ENCODE measurements at regions not wholly inside any gene's neighbourhood (a gene's known extent, or its start where the extent isn't known, plus 50 kb on each side); places are given as distances from the start of the nearest gene placed in this dataset.

GRCh38 chr5:2170761-2171160, 288.0 kb upstream of the IRX4 start:
- DNase-seq (ENCODE audit: low read depth, low spot score): no peak

GRCh38 chr5:2169850-2170760, 287.4 kb upstream of the IRX4 start:
- no peak for DNase-seq (ENCODE audit: low read depth, low spot score)

- DNase-seq (ENCODE audit: low read depth, low spot score): no peak
These were observed 286.7 kb upstream of the IRX4 start for GRCh38 chr5:2169430-2169808.

DNA sequence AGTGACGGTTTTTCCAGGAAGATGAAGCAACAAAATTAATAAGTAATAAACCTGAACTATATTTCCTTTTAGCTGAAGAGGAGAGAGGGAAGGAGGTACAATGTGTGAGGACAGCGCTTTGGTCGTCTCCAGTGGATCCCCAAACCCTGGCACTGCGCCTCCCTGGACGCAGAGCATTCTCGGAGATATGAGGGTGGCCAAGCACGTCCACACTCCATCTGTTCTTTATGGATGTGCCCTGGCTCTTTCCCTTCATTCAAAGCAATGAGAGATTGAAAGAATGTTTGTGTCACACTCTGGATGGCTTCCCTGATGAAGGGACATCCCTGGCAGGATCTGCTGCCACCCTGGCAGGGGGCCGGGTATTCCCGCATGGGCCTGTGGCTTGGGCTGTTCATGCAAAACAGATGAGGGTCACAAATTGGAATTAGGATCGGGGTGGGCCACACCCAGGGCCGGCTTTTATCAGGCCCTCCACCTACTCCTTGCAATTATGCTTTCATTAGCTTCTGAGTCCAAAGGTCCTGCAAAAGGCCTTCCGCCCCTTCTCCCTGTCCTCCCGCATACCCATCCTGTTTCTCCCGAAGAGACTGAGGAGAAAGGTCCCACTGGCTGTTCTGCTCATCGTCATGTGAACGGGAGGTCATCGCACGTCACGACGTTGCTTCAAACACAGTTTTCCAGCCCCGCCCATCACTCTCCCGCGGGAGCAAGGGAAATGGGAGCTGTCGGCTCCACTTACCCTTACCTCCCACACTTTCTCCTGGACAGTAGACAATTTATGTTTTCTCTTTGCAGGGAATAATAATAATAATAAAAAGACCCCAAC, 286.1 kb upstream of the IRX4 start:
- no peak for DNase-seq (ENCODE audit: low read depth, low spot score)

- no peak for DNase-seq (ENCODE audit: low read depth, low spot score)
These were observed 284.9 kb upstream of the IRX4 start for GRCh38 chr5:2167671-2168070.

- no peak for DNase-seq (ENCODE audit: low read depth, low spot score)
These were observed 284.3 kb upstream of the IRX4 start for GRCh38 chr5:2166979-2167377.

- no peak for DNase-seq (ENCODE audit: low read depth, low spot score)
These were observed 283.7 kb upstream of the IRX4 start for GRCh38 chr5:2166306-2166978.

- DNase-seq (ENCODE audit: low read depth, low spot score): no peak
These were observed 283.0 kb upstream of the IRX4 start for GRCh38 chr5:2165615-2166305.

DNA sequence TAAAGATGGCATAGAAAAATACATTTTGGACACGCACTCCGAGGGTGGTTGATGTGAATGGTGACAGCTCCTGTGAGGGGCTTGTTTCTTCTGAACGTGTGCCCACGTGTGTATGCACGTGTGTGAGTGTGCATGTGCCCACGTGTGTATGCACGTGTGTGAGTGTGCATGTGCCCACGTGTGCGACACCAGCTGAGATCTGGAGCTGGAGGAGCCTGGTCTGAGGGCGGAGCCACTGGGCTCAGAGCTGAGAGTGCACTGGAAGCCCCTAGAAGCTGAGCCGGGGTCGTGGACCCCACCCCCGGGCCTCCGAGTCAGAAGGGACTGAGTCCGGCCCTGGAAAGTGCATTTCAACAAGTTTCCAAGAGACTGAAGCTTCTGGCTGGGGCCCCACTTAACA, 282.5 kb upstream of the IRX4 start:
- DNase-seq (ENCODE audit: low read depth, low spot score): no peak

- DNase-seq (ENCODE audit: low read depth, low spot score): no peak
These were observed 281.9 kb upstream of the IRX4 start for GRCh38 chr5:2164586-2164985.

GRCh38 chr5:2163940-2164490, 281.3 kb upstream of the IRX4 start:
- no peak for DNase-seq (ENCODE audit: low read depth, low spot score)

DNA sequence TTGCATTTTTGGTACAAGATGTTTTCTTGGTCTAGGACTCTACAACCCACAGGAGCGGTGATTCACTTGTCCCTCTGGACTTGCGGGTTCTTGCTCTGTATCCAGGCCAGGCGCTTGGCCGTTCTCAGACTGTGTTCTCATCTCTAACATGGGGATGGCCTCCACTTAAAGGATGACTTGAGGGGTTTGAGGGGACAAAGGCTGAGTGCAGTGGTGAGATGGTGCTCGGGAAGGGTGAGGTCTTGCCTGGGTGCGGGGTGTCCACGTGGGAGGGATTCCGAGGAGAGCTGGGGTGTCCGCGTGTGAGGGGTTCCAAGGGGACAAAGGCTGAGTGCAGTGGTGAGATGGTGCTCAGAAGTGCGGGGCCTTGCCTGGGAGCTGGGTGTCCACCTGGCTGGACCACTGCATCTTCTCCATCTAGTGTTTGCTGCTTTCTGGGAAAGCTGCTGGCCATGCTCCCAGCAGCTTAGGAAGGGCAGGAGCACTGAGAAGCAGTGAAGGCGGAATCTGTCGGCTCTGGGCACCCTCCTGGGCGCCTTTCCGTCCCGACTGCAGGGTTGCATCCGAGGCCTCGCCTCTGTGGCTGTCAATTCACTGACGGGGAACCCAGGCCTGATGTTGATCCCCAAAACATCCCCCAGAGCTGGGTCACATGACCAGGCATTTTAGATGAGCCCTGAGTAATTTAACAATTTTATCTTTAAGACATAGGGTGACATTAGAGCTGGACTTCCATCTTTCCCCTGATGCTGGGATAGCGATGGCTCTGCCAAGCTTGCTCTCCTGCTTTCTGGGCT, 280.5 kb upstream of the IRX4 start:
- no peak for DNase-seq (ENCODE audit: low read depth, low spot score)

DNA sequence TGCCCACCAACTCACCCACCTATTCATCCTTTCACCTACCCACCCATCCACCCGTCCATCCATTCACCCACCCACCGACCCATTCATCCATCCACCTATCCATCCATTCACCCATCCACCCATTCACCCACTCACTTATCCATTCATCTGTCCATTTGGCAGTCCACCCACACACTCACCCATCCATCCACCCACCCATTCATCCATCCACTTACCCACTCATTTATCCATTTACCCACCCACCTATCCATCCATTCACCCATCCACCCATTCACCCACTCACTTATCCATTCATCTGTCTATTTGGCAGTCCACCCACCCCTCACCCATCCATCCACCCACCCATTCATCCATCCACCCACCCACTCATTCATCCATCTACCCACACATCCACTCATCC, 278.1 kb upstream of the IRX4 start:
- DNase-seq (ENCODE audit: low read depth, low spot score): no peak

- DNase-seq (ENCODE audit: low read depth, low spot score): no peak
These were observed 276.0 kb upstream of the IRX4 start for GRCh38 chr5:2158767-2159166.

DNA sequence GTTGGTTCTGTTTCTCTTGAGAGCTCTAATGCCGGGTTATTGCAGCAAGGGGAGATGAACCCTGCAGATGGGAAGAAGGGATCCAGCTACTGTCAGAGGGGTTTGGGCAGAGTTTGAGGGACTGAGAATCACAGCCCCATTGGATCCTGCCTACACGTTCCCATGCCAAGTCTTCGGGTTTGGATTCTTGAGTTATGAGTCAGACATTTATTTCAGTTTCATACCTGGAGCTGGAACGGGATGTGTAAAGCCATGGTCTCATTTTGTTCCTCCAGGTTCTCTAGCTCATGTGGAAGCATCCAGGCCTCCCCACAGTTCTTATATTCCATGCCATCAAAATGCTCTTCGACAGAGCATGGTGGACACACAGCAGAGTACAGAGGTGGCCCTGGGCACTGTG, 275.4 kb upstream of the IRX4 start:
- DNase-seq (ENCODE audit: low read depth, low spot score): no peak

DNA sequence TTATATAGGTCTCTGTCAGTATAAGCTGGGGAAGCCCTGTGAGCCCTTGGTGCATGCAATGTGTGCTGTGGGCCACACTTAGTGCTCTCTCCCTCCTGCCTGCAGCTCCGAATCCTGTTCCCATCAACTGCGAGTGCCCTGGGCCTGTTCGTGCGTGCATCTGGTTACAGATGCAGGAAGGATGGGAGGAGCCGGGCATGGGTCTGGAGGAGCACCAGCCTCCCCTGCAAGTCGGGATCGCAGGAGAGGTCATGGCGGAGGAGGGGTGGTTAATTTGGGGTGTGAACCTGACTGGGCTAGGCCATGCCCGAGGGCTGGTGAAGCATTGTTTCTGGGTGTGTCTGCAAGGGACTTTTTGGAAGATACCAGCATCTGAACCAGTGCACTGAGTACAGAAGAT, 274.6 kb upstream of the IRX4 start:
- DNase-seq (ENCODE audit: low read depth, low spot score): no peak

DNA sequence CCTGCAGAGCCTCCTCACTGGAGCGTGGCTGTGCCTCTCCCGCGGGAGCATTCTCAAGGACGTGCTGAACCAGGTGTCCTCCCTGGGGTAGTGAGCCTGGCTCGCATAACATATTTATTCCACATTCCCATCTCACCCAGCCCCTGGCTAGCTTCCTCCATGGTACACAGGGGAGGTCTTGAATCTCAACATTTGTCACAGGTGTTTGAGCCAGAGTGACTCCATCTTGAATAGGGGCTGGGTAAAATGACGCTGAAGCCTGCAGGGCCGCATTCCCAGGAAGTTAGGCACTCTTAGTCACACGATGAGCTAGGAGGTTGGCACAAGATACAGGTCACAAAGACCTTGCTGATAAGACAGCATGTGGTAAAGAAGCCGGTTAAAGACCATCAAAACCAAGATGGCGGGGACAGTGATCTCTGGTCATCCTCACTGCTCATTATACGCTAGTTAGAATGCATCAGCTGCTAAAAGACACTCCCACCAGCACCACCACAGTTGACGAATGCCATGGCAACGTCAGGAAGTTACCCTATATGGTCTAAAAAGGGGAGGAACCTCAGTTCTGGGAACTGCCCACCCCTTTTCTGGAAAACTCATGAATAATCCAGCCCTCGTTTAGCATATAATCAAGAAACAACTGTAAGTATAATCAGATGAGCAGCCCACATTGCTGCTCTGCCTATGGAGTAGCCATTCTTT, 273.8 kb upstream of the IRX4 start:
- no peak for DNase-seq (ENCODE audit: low read depth, low spot score)

DNA sequence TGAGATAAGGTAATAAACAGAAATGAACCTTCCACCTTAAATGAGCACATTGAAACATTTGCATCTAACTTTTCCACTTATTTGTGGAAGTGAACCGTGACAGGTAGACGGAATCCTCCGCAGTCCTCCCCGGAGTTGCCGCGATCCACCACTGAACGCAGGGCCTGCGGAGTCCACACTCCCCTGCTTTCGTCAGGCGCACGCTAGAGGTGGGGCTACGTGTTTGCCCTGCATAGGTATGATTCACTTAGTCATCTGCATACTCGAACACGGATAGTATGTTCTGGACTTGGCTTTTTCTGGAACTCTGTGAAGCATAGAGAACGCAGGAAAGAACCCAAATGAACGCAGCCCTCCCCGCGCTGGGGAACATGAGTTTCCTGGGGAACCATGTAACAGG, 272.8 kb upstream of the IRX4 start:
- DNase-seq (ENCODE audit: low read depth, low spot score): no peak

- no peak for DNase-seq (ENCODE audit: low read depth, low spot score)
These were observed 271.1 kb upstream of the IRX4 start for GRCh38 chr5:2153802-2154201.

GRCh38 chr5:2153350-2153749, 270.6 kb upstream of the IRX4 start:
- DNase-seq (ENCODE audit: low read depth, low spot score): no peak
